GM10266 (cell line): ENCODE measurements at regions not wholly inside any gene's neighbourhood (a gene's known extent, or its start where the extent isn't known, plus 50 kb on each side); places are given as distances from the start of the nearest gene placed in this dataset.

Experiments
- DNase-seq: peaks from one replicate; pipeline ENCODE4 v3.0.0; 2012; ENCODE audit errors: extremely low spot score
- TF ChIP-seq, protein P1 (sequence below): IDR thresholded peaks from 2 replicates; pipeline ENCODE4 v1.5.1; 2012; ENCODE audit warnings: mild to moderate bottlenecking, low read depth; ENCODE audit not compliant: control insufficient read depth, insufficient read depth; ENCODE audit errors: missing control alignments

DNA sequence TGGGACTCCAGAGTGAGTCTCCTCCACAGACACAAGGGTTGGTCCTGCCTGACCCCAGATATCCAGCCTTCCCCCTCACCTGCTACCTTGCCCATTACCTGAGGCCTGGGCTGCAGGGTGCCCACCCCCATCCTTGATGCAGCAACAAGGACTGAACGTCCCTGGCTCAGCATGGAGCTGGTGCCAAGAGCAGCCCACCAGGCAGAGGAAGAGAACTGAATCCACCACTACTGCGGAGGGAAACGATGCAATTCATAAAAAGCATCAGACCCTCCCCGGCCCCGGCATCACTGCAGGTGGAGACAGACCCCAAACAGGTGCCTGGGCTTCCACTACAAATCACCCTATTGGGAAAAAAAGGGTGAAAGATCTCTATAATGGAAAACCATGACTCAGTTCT, 131.0 kb upstream of the TNRC6C start:
- no peak for DNase-seq
- TF ChIP-seq, protein P1, sequence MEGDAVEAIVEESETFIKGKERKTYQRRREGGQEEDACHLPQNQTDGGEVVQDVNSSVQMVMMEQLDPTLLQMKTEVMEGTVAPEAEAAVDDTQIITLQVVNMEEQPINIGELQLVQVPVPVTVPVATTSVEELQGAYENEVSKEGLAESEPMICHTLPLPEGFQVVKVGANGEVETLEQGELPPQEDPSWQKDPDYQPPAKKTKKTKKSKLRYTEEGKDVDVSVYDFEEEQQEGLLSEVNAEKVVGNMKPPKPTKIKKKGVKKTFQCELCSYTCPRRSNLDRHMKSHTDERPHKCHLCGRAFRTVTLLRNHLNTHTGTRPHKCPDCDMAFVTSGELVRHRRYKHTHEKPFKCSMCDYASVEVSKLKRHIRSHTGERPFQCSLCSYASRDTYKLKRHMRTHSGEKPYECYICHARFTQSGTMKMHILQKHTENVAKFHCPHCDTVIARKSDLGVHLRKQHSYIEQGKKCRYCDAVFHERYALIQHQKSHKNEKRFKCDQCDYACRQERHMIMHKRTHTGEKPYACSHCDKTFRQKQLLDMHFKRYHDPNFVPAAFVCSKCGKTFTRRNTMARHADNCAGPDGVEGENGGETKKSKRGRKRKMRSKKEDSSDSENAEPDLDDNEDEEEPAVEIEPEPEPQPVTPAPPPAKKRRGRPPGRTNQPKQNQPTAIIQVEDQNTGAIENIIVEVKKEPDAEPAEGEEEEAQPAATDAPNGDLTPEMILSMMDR = no peak

DNA sequence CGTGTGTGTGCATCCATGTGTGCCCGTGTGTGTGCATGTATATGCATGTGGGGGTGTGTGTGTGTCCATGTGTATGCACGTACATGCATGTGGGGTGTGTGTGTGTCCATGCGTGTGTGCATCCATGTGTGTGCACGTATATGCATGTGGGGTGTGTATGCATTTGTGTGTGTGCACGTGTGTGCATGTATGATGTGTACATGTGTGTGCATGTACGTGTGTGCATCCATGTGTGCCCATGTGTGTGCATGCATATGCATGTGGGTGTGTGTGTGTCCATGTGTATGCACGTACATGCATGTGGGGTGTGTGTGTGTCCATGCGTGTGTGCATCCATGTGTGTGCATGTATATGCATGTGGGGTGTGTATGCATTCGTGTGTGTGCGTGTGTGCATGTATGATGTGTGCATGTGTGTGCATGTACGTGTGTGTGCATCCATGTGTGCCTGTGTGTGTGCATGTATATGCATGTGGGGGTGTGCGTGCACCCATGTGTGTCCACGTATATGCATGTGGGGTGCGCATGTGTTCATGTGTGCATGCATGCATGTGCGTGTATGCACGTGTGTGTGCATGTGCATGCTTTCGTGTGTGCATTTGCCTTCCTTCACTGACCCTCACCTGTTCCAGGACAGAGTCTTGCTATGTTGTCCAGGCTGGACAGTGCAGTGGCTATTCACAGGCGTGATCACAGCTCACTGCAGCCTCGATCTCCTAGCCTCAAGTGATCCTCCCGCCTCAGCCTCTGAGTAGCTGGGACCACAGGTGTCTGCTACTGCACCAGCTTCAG, 129.6 kb upstream of the TNRC6C start:
- TF ChIP-seq, protein P1 = no peak
- DNase-seq = no peak

DNA sequence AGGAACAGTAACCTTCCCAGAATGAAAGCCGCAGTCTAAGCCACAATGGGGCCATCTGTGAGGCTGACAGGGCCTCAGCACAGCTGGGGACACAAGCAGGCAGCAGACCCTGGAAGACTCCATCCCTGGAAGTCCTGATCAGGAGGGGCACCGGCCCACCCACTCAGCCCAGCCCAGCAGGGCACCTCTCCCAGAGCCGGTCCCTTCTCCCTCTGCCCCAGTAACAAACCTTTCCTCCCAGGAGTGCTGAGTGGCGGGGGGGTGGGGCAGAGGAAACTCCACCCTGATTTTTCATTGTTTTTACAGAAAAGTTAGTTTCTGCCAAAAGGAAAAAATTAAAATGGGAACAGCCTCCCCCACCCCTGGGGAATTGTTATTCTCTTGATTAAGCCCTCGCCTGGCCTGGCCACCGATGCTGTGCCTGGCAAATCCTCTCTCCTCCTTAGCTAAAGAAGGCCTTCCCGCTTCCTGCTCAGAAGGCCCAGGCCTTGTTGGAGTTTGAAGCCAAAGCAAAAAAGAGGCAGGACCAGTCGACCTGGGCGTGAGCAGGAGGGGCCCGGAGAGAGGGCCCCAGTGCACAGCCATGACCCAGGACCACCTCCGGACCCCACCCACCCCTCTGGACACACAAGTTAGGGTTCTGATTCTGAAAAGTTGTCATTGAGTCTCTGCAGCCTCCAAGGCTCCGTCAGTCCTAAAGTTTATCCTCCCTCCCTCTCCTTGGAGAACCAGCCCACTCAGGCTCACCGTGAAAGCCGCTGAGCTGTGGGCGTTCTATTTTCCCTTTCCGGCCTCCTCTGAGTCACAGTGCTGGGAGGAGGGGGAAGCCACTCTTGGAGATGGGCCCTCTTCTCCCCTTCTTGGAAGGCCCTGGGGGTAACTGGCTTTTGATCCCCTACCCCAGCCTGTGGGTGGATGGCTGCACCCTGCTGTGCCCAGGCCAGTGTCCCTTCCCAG, 128.4 kb upstream of the TNRC6C start:
- TF ChIP-seq, protein P1 = no peak
- DNase-seq = no peak

GRCh38 chr17:77830816-77831473, 127.6 kb upstream of the TNRC6C start:
- no peak for DNase-seq
- TF ChIP-seq, protein P1 = no peak

GRCh38 chr17:77831474-77832179, 126.9 kb upstream of the TNRC6C start:
- TF ChIP-seq, protein P1 = no peak

GRCh38 chr17:77832180-77832560, 126.3 kb upstream of the TNRC6C start:
- no peak for DNase-seq
- TF ChIP-seq, protein P1 = no peak

More at GRCh38 chr17:77831474-77832179, 126.9 kb upstream of the TNRC6C start:
- no peak for DNase-seq
